ENCODE measurements at regions not wholly inside any gene's neighbourhood (a gene's known extent, or its start where the extent isn't known, plus 50 kb on each side); places are given as distances from the start of the nearest gene placed in this dataset.

GRCh38 chr5:79893485-79893884 is 97.6 kb downstream of the MTX3 start:
- no peaks in the 10 kb centered on the region for H3K4me1 ChIP-seq (ENCODE audit: insufficient read depth, low read length, poor library complexity, severe bottlenecking)
- no peak for TF ChIP-seq EZH2phosphoT487 (IDR thresholded peaks at IDR 0.05; ENCODE audit: borderline replicate concordance)
- no peak for TF ChIP-seq CTCF (conservative IDR thresholded peaks at IDR 0.05; ENCODE audit: low read length)
- H3K79me2 ChIP-seq (ENCODE audit: insufficient read depth, low read length): no peaks in the 10 kb centered on the region
- H3F3A ChIP-seq (ENCODE audit: low read depth): no peaks in the 10 kb centered on the region
- H3K9me2 ChIP-seq (replicated peaks; ENCODE audit: low read depth, low read length): no peaks in the 10 kb centered on the region
- H3K4me2 ChIP-seq (ENCODE audit: low read depth, low read length, poor library complexity, severe bottlenecking): no peak overlapping the region
- no peak overlapping the region for H3K4me3 ChIP-seq (ENCODE audit: low read length, poor library complexity, severe bottlenecking)
- no peak overlapping the region for H2AFZ ChIP-seq (ENCODE audit: low read length)
- no peaks in the 10 kb centered on the region for H3K36me3 ChIP-seq (ENCODE audit: insufficient read depth, low read length)
- peaks cover 4% of the 10 kb centered on the region for H3K27me3 ChIP-seq (ENCODE audit: insufficient read depth, low read length, poor library complexity, severe bottlenecking)
- no peaks in the 10 kb centered on the region for H3K9me3 ChIP-seq (ENCODE audit: insufficient read depth, low read depth, low read length)
- H4K20me1 ChIP-seq (ENCODE audit: insufficient read depth, low read length, poor library complexity, severe bottlenecking): no peaks in the 10 kb centered on the region
- no peak overlapping the region for H3K9ac ChIP-seq (ENCODE audit: low read depth, low read length, poor library complexity, severe bottlenecking)

GRCh38 chr5:79890930-79891249 is 100.2 kb downstream of the MTX3 start:
- H3K9me3 ChIP-seq (ENCODE audit: insufficient read depth, low read depth, low read length): peaks cover 6% of the 10 kb centered on the region; the same call in 1 of the 2 replicates
- H3K36me3 ChIP-seq (ENCODE audit: insufficient read depth, low read length): no peaks in the 10 kb centered on the region
- no peaks in the 10 kb centered on the region for H3K4me1 ChIP-seq (ENCODE audit: insufficient read depth, low read length, poor library complexity, severe bottlenecking)
- no peaks in the 10 kb centered on the region for H3K27me3 ChIP-seq (ENCODE audit: insufficient read depth, low read length, poor library complexity, severe bottlenecking)
- H3K4me3 ChIP-seq (ENCODE audit: low read length, poor library complexity, severe bottlenecking): no peak overlapping the region
- no peak overlapping the region for H3K9ac ChIP-seq (ENCODE audit: low read depth, low read length, poor library complexity, severe bottlenecking)
- TF ChIP-seq CTCF (conservative IDR thresholded peaks at IDR 0.05; ENCODE audit: low read length): no peak
- no peak for TF ChIP-seq EZH2phosphoT487 (IDR thresholded peaks at IDR 0.05; ENCODE audit: borderline replicate concordance)
- H3K79me2 ChIP-seq (ENCODE audit: insufficient read depth, low read length): no peaks in the 10 kb centered on the region
- H3K4me2 ChIP-seq (ENCODE audit: low read depth, low read length, poor library complexity, severe bottlenecking): no peak overlapping the region
- no peaks in the 10 kb centered on the region for H3F3A ChIP-seq (ENCODE audit: low read depth)
- no peak overlapping the region for H2AFZ ChIP-seq (ENCODE audit: low read length)
- H3K9me2 ChIP-seq (replicated peaks; ENCODE audit: low read depth, low read length): no peaks in the 10 kb centered on the region
- H4K20me1 ChIP-seq (ENCODE audit: insufficient read depth, low read length, poor library complexity, severe bottlenecking): no peaks in the 10 kb centered on the region

- Histone ChIP-seq H3K9ac (ENCODE audit: low read depth, low read length, poor library complexity, severe bottlenecking) (no peak overlapping the region), H3K27me3 (ENCODE audit: insufficient read depth, low read length, poor library complexity, severe bottlenecking) (no peaks in the 10 kb centered on the region), H2AFZ (ENCODE audit: low read length) (no peak overlapping the region), H3F3A (ENCODE audit: low read depth) (no peaks in the 10 kb centered on the region), H3K4me2 (ENCODE audit: low read depth, low read length, poor library complexity, severe bottlenecking) (no peak overlapping the region), H3K4me1 (ENCODE audit: insufficient read depth, low read length, poor library complexity, severe bottlenecking) (no peaks in the 10 kb centered on the region), H4K20me1 (ENCODE audit: insufficient read depth, low read length, poor library complexity, severe bottlenecking) (no peaks in the 10 kb centered on the region), H3K9me3 (ENCODE audit: insufficient read depth, low read depth, low read length) (peaks cover 6% of the 10 kb centered on the region; the same call in 1 of the 2 replicates), H3K36me3 (ENCODE audit: insufficient read depth, low read length) (no peaks in the 10 kb centered on the region), H3K9me2 (replicated peaks; ENCODE audit: low read depth, low read length) (no peaks in the 10 kb centered on the region), H3K79me2 (ENCODE audit: insufficient read depth, low read length) (no peaks in the 10 kb centered on the region), H3K4me3 (ENCODE audit: low read length, poor library complexity, severe bottlenecking) (no peak overlapping the region)
- no peak for TF ChIP-seq EZH2phosphoT487 (IDR thresholded peaks at IDR 0.05; ENCODE audit: borderline replicate concordance)
- TF ChIP-seq CTCF (conservative IDR thresholded peaks at IDR 0.05; ENCODE audit: low read length): no peak
Measured at GRCh38 chr5:79890119-79890929, 100.7 kb downstream of the MTX3 start.

All from Loucy (cell line).